BJ (cell line): ENCODE measurements at regions not wholly inside any gene's neighbourhood (a gene's known extent, or its start where the extent isn't known, plus 50 kb on each side); places are given as distances from the start of the nearest gene placed in this dataset.

Source experiments
- CTCF ChIA-PET: fragments of 350-600 bp; formaldehyde crosslinking; extraction: SDS; loops from one replicate; lab custom pipeline; 2021; ENCODE audit warnings: antibody characterized with exemption, inconsistent platforms; lab: Yijun Ruan, JAX
- POLR2A ChIA-PET: fragments of 300-600 bp; sonication (Branson Sonifier 250); formaldehyde crosslinking; extraction: SDS; loops from one replicate; lab custom pipeline; 2021; ENCODE audit warnings: antibody characterized with exemption; lab: Charles Lee
- DNase-seq: peaks from one replicate; pipeline ENCODE4 v3.0.0-alpha.2; 2011; ENCODE audit warnings: low read depth
- H3K27me3 ChIP-seq: 2 replicates; pipeline ENCODE4 v1.6.0; 2011; ENCODE audit warnings: low read length; ENCODE audit not compliant: control insufficient read depth, insufficient read depth
- H3K36me3 ChIP-seq: 2 replicates; pipeline ENCODE4 v1.5.1; 2011; ENCODE audit warnings: low read length; ENCODE audit not compliant: control insufficient read depth, insufficient read depth
- H3K4me3 ChIP-seq: 2 replicates; pipeline ENCODE4 v1.5.1; 2011; ENCODE audit warnings: low read depth, mild to moderate bottlenecking, control low read depth, low read length
- CTCF ChIP-seq: IDR thresholded peaks from 2 replicates; pipeline ENCODE4 v1.5.1; 2011; ENCODE audit warnings: low read depth, mild to moderate bottlenecking, control low read depth, inconsistent platforms, low read length, moderate library complexity; ENCODE audit not compliant: insufficient read depth

- DNase-seq: no peak
- Histone ChIP-seq H3K36me3 (no peaks in the 10 kb centered on the region), H3K4me3 (no peak overlapping the region), H3K27me3 (no peaks in the 10 kb centered on the region)
- TF ChIP-seq CTCF: no peak
- ChIA-PET POLR2A (no interaction called here), CTCF (no interaction called here)
Measured at GRCh38 chr2:83860320-83860719, 598.8 kb downstream of the SUCLG1 start.

- H3K4me3 ChIP-seq: no peak overlapping the region
- TF ChIP-seq CTCF: no peak
- H3K27me3 ChIP-seq: no peaks in the 10 kb centered on the region
- POLR2A ChIA-PET: no interaction called here
- DNase-seq: no peak
- CTCF ChIA-PET: no interaction called here
- H3K36me3 ChIP-seq: no peaks in the 10 kb centered on the region
Measured at GRCh38 chr2:83859553-83859952, 599.5 kb downstream of the SUCLG1 start.

- Histone ChIP-seq H3K27me3 (no peaks in the 10 kb centered on the region), H3K36me3 (no peaks in the 10 kb centered on the region), H3K4me3 (no peak overlapping the region)
- ChIA-PET POLR2A (no interaction called here), CTCF (no interaction called here)
- TF ChIP-seq CTCF: no peak
- no peak for DNase-seq
Measured at GRCh38 chr2:83851066-83851465, 608.0 kb downstream of the SUCLG1 start.

GRCh38 chr2:83850071-83850725 lies 608.9 kb downstream of the SUCLG1 start:
- H3K27me3 ChIP-seq: no peaks in the 10 kb centered on the region
- DNase-seq: peak; percentile 13
- no peaks in the 10 kb centered on the region for H3K36me3 ChIP-seq
- CTCF ChIA-PET: no interaction called here
- POLR2A ChIA-PET: no interaction called here
- H3K4me3 ChIP-seq: no peak overlapping the region
- no peak for TF ChIP-seq CTCF

GRCh38 chr2:83844490-83844889 lies 614.6 kb downstream of the SUCLG1 start:
- H3K4me3 ChIP-seq: no peak overlapping the region
- no peak for DNase-seq
- CTCF ChIA-PET: no interaction called here

More at GRCh38 chr2:83844490-83844889, 614.6 kb downstream of the SUCLG1 start:
- TF ChIP-seq CTCF: no peak
- POLR2A ChIA-PET: no interaction called here
- Histone ChIP-seq H3K36me3 (no peaks in the 10 kb centered on the region), H3K27me3 (no peaks in the 10 kb centered on the region)
